ENCODE measurements at regions not wholly inside any gene's neighbourhood (a gene's known extent, or its start where the extent isn't known, plus 50 kb on each side); places are given as distances from the start of the nearest gene placed in this dataset.
A peak's percentile ranks its signal among the peaks of the same experiment; 100 is the strongest.
"Not testable (repeated sequence)": the region's sequence is repeated elsewhere in the genome, so short reads cannot be mapped to it uniquely, and the experiment has no call there.

DNA sequence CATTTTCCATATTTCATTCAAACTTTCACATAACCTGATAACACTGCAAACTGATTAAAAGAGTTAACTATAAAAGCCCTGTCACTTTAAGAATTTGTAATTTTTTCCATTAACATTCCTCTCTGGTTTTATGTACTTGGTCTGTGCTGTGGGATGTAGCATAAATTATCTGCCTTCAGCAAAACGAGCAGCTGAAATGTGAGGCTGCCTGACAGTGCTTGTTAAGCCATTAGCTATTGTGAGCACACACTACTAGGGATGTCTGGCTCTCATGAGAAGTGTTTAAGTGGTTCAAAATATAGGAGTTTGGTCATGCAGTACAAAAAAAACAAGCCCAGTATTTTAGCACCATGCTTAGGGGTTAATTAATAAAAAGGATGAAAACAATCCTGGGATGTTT lies 63.0 kb downstream of the HOXA1 start:
- no peaks in the 10 kb centered on the region for H3K36me3 ChIP-seq (replicated peaks)
- DNase-seq (ENCODE audit: low spot score in 2 of 2) = peak in 1 of 2 experiments; percentile 17
- in situ Hi-C loops (cut with MboI; ENCODE audit: low sequenced_read_pairs) = no loop called here
- H3K27me3 ChIP-seq (ENCODE audit: low read depth) = no peaks in the 10 kb centered on the region
- H3K9me3 ChIP-seq = no peaks in the 10 kb centered on the region
- H3K4me3 ChIP-seq = no peak overlapping the region
- no peaks in the 10 kb centered on the region; the same call in 1 of the 2 replicates for H3K4me1 ChIP-seq

- Histone ChIP-seq H3K9me3 (no peaks in the 10 kb centered on the region), H3K4me3 (no peak overlapping the region), H3K36me3 (replicated peaks) (no peaks in the 10 kb centered on the region), H3K27me3 (ENCODE audit: low read depth) (no peaks in the 10 kb centered on the region), H3K4me1 (no peaks in the 10 kb centered on the region; the same call in 1 of the 2 replicates)
- in situ Hi-C loops (cut with MboI; ENCODE audit: low sequenced_read_pairs) = no loop called here
- no peak for DNase-seq (ENCODE audit: low spot score in 2 of 2)
These were observed 64.3 kb downstream of the HOXA1 start for GRCh38 chr7:27031289-27032172.

DNA sequence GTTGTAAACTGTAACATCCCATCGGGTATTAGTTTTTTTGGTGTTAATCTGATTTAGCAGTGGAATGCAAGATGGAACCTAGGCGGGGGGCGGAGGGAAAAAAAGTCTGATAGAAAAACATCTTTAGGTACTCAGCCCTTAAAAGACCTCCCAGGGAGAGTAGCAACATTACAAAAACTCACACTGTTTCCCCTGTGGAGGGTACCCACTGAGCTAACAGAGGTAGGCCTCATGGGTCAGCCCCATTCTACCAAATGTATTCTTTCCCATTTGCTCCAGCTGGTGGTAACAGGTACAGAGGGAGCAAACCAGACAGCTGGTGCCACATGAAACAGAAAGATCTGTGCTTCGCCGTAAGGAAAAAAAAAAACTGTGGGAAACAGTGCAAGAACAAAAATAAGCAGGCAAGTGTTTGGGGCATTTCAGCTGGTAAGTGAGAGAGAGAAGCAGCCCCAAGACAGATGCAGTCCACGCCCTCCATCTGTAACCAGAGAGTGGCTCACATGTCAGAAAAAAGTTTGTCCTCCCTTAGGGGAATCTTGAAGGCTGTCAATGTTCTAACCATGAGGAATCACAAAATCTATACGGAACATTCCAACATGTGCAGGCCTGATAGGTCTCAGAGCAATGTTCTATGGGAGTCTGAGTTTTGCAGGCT lies 65.3 kb downstream of the HOXA1 start:
- Histone ChIP-seq H3K27me3 (ENCODE audit: low read depth) (no peaks in the 10 kb centered on the region), H3K36me3 (replicated peaks) (no peaks in the 10 kb centered on the region), H3K9me3 (no peaks in the 10 kb centered on the region), H3K4me1 (no peaks in the 10 kb centered on the region; the same call in 1 of the 2 replicates), H3K4me3 (no peak overlapping the region)
- DNase-seq (ENCODE audit: low spot score in 2 of 2) = no peak
- in situ Hi-C loops (cut with MboI; ENCODE audit: low sequenced_read_pairs) = no loop called here

- Histone ChIP-seq H3K9me3 (no peaks in the 10 kb centered on the region), H3K27me3 (ENCODE audit: low read depth) (no peaks in the 10 kb centered on the region), H3K36me3 (replicated peaks) (no peaks in the 10 kb centered on the region), H3K4me3 (no peak overlapping the region), H3K4me1 (no peaks in the 10 kb centered on the region)
- in situ Hi-C loops (cut with MboI; ENCODE audit: low sequenced_read_pairs) = no loop called here
- DNase-seq (ENCODE audit: low spot score in 2 of 2) = no peak
These were observed 70.5 kb downstream of the HOXA1 start for GRCh38 chr7:27025270-27025669.

- Histone ChIP-seq H3K4me3 (no peak overlapping the region), H3K9me3 (peaks cover 2% of the 10 kb centered on the region; the same call in 1 of the 2 replicates), H3K36me3 (replicated peaks) (no peaks in the 10 kb centered on the region), H3K27me3 (ENCODE audit: low read depth) (no peaks in the 10 kb centered on the region), H3K4me1 (no peaks in the 10 kb centered on the region)
- DNase-seq (ENCODE audit: low spot score in 2 of 2) = no peak
- in situ Hi-C loops (cut with MboI; ENCODE audit: low sequenced_read_pairs) = no loop called here
These were observed 85.7 kb downstream of the HOXA1 start for GRCh38 chr7:27010068-27010467.

- no peak for DNase-seq (ENCODE audit: low spot score in 2 of 2)
- H3K4me3 ChIP-seq = no peak overlapping the region
- in situ Hi-C loops (cut with MboI; ENCODE audit: low sequenced_read_pairs) = no loop called here
- H3K9me3 ChIP-seq = peaks cover 9% of the 10 kb centered on the region; the same call in 1 of the 2 replicates
- H3K27me3 ChIP-seq (ENCODE audit: low read depth) = no peaks in the 10 kb centered on the region
- H3K36me3 ChIP-seq (replicated peaks) = no peaks in the 10 kb centered on the region; the same call in 1 of the 2 replicates
- peaks cover 7% of the 10 kb centered on the region for H3K4me1 ChIP-seq
These were observed 95.3 kb downstream of the HOXA1 start for GRCh38 chr7:27000496-27000895.

DNA sequence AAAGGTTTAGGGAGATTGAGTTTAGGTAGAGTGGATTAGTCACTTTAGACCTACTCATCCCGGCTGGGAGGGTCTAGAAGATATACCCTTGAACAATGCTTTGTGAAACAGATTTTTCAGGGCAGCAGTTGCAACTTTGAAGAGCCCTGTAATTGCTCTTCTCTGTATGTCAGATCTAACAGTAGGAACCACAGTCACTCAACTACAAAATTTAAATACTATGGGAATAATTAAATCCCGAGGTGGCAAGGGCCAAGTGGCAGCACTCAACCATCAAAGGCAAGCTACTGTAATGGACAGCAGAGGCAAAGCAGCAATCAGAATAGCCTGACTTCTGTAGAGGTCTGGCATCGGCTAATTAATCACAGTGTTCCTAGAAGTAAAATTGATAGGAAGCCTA lies 97.5 kb downstream of the HOXA1 start:
- H3K36me3 ChIP-seq (replicated peaks); H3K9me3 ChIP-seq; H3K4me3 ChIP-seq; H3K27me3 ChIP-seq (ENCODE audit: low read depth); in situ Hi-C loops (cut with MboI; ENCODE audit: low sequenced_read_pairs); DNase-seq (ENCODE audit: low spot score in 2 of 2): not testable (repeated sequence)
- H3K4me1 ChIP-seq = peaks cover 13% of the 10 kb centered on the region

DNA sequence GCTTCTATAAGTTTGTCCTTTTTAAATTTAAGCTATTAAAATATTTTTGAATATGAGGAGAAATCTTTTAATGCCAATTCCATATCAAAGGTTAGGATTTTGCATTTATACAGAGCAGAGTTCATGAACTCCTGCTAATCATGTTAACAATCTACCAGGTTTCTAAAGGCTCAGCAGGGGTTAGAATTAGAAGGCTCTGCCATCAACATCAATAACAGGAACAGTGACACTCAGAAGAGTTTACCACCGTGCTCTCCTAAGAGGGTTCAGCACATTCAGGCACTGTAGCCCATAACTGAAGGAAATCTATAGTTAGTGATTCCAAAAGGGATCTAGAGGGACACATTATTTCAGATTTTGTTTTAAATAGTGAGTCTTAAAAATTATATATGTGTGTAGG lies 100.1 kb downstream of the HOXA1 start:
- DNase-seq (ENCODE audit: low spot score in 2 of 2) = peak; percentile 17 to 73
- Histone ChIP-seq H3K4me1 (peaks cover 13% of the 10 kb centered on the region), H3K9me3 (peaks cover 9% of the 10 kb centered on the region; the same call in 1 of the 2 replicates), H3K27me3 (ENCODE audit: low read depth) (no peaks in the 10 kb centered on the region), H3K4me3 (no peak overlapping the region), H3K36me3 (replicated peaks) (no peaks in the 10 kb centered on the region; the same call in 1 of the 2 replicates)
- in situ Hi-C loops (cut with MboI; ENCODE audit: low sequenced_read_pairs) = no loop called here

GRCh38 chr7:26993816-26994810 lies 101.7 kb downstream of the HOXA1 start:
- in situ Hi-C loops (cut with MboI; ENCODE audit: low sequenced_read_pairs) = no loop called here
- H3K4me3 ChIP-seq = no peak overlapping the region
- H3K4me1 ChIP-seq = peaks cover 13% of the 10 kb centered on the region
- H3K27me3 ChIP-seq (ENCODE audit: low read depth) = no peaks in the 10 kb centered on the region
- no peak for DNase-seq (ENCODE audit: low spot score in 2 of 2)
- no peaks in the 10 kb centered on the region; the same call in 1 of the 2 replicates for H3K36me3 ChIP-seq (replicated peaks)
- H3K9me3 ChIP-seq = peaks cover 9% of the 10 kb centered on the region; the same call in 1 of the 2 replicates

- in situ Hi-C loops (cut with MboI; ENCODE audit: low sequenced_read_pairs) = no loop called here
- H3K4me1 ChIP-seq = peaks cover 15% of the 10 kb centered on the region
- no peak for DNase-seq (ENCODE audit: low spot score in 2 of 2)
- H3K27me3 ChIP-seq (ENCODE audit: low read depth) = no peaks in the 10 kb centered on the region
- H3K9me3 ChIP-seq = peaks cover under 1% of the 10 kb centered on the region; the same call in 1 of the 2 replicates
- H3K36me3 ChIP-seq (replicated peaks) = no peaks in the 10 kb centered on the region; the same call in 1 of the 2 replicates
- H3K4me3 ChIP-seq = no peak overlapping the region
These were observed 103.1 kb downstream of the HOXA1 start for GRCh38 chr7:26992670-26993069.

GRCh38 chr7:26991796-26992195 lies 104.0 kb downstream of the HOXA1 start:
- Histone ChIP-seq H3K4me1 (peaks cover 17% of the 10 kb centered on the region), H3K4me3 (no peak overlapping the region), H3K9me3 (no peaks in the 10 kb centered on the region), H3K27me3 (ENCODE audit: low read depth) (no peaks in the 10 kb centered on the region), H3K36me3 (replicated peaks) (no peaks in the 10 kb centered on the region)
- in situ Hi-C loops (cut with MboI; ENCODE audit: low sequenced_read_pairs) = no loop called here
- DNase-seq (ENCODE audit: low spot score in 2 of 2) = no peak

GRCh38 chr7:26989897-26990670 lies 105.7 kb downstream of the HOXA1 start:
- H3K9me3 ChIP-seq = no peaks in the 10 kb centered on the region
- no peak for DNase-seq (ENCODE audit: low spot score in 2 of 2)
- H3K4me1 ChIP-seq = peaks cover 6% of the 10 kb centered on the region; the same call in 1 of the 2 replicates
- no peaks in the 10 kb centered on the region for H3K36me3 ChIP-seq (replicated peaks)
- H3K4me3 ChIP-seq = no peak overlapping the region
- in situ Hi-C loops (cut with MboI; ENCODE audit: low sequenced_read_pairs) = no loop called here
- no peaks in the 10 kb centered on the region for H3K27me3 ChIP-seq (ENCODE audit: low read depth)
